Osteoblast (primary cell): ENCODE measurements at regions not wholly inside any gene's neighbourhood (a gene's known extent, or its start where the extent isn't known, plus 50 kb on each side); places are given as distances from the start of the nearest gene placed in this dataset.

Experiments used
- DNase-seq: peaks from one replicate; pipeline ENCODE4 v3.0.0; 2011; ENCODE audit warnings: low spot score, mixed read lengths; ENCODE audit not compliant: insufficient read length; ENCODE audit errors: missing footprints
- H2AFZ ChIP-seq: 2 replicates; pipeline ENCODE4 v1.6.0; 2011; ENCODE audit warnings: mild to moderate bottlenecking, low read length
- H3K27ac ChIP-seq: 2 replicates; pipeline ENCODE4 v1.5.1; 2011; ENCODE audit warnings: mild to moderate bottlenecking, low read depth, low read length, moderate library complexity
- H3K27me3 ChIP-seq: 2 replicates; pipeline ENCODE4 v1.6.0; 2012; ENCODE audit warnings: mild to moderate bottlenecking, control low read depth, inconsistent platforms, low read length, moderate library complexity; ENCODE audit not compliant: insufficient read depth
- H3K36me3 ChIP-seq: 2 replicates; pipeline ENCODE4 v1.5.1; 2011; ENCODE audit warnings: mild to moderate bottlenecking, low read length, control low read depth, moderate library complexity; ENCODE audit not compliant: insufficient read depth
- H3K4me1 ChIP-seq: 2 replicates; pipeline ENCODE4 v1.5.1; 2011; ENCODE audit warnings: mild to moderate bottlenecking, low read length, control low read depth, moderate library complexity; ENCODE audit not compliant: insufficient read depth
- H3K4me2 ChIP-seq: 2 replicates; pipeline ENCODE4 v1.6.0; 2011; ENCODE audit warnings: mild to moderate bottlenecking, low read length; ENCODE audit not compliant: insufficient read depth
- H3K4me3 ChIP-seq: fragments of 200-600 bp; sonication (generic); 3 replicates; pipeline ENCODE4 v1.5.1; 2012; ENCODE audit warnings: mild to moderate bottlenecking, low read length, inconsistent platforms; ENCODE audit not compliant: insufficient read depth
- H3K79me2 ChIP-seq: 2 replicates; pipeline ENCODE4 v1.6.0; 2012; ENCODE audit warnings: mild to moderate bottlenecking, low read length, control low read depth, inconsistent platforms; ENCODE audit not compliant: insufficient read depth
- H3K9me3 ChIP-seq: 2 replicates; pipeline ENCODE4 v1.5.1; 2011; ENCODE audit warnings: low read depth, low read length, control low read depth
- H4K20me1 ChIP-seq: 2 replicates; pipeline ENCODE4 v1.6.0; 2012; ENCODE audit warnings: mild to moderate bottlenecking, low read length, control low read depth; ENCODE audit not compliant: insufficient read depth
- CTCF ChIP-seq: IDR thresholded peaks from 2 replicates; pipeline ENCODE4 v1.5.1; 2011; ENCODE audit warnings: mild to moderate bottlenecking, low read depth, low read length, moderate library complexity; ENCODE audit errors: extremely low read depth

GRCh38 chr20:11654766-11655165, 262.9 kb upstream of the BTBD3 start:
- Histone ChIP-seq H3K27me3 (no peaks in the 10 kb centered on the region), H3K27ac (no peak overlapping the region), H2AFZ (no peak overlapping the region), H3K4me3 (no peak overlapping the region), H3K36me3 (no peaks in the 10 kb centered on the region), H3K79me2 (no peaks in the 10 kb centered on the region), H3K9me3 (no peaks in the 10 kb centered on the region), H3K4me2 (no peak overlapping the region), H4K20me1 (no peaks in the 10 kb centered on the region), H3K4me1 (no peaks in the 10 kb centered on the region)
- no peak for DNase-seq
- TF ChIP-seq CTCF = no peak

- Histone ChIP-seq H3K79me2 (no peaks in the 10 kb centered on the region), H3K27me3 (no peaks in the 10 kb centered on the region), H3K4me3 (no peak overlapping the region), H3K27ac (no peak overlapping the region), H3K4me2 (no peak overlapping the region), H3K4me1 (no peaks in the 10 kb centered on the region), H2AFZ (no peak overlapping the region), H4K20me1 (no peaks in the 10 kb centered on the region), H3K9me3 (no peaks in the 10 kb centered on the region), H3K36me3 (no peaks in the 10 kb centered on the region)
- no peak for DNase-seq
- no peak for TF ChIP-seq CTCF
These were observed 257.0 kb upstream of the BTBD3 start for GRCh38 chr20:11660673-11661072.

- Histone ChIP-seq H3K27ac (no peak overlapping the region), H3K79me2 (no peaks in the 10 kb centered on the region), H3K4me3 (no peak overlapping the region), H3K9me3 (no peaks in the 10 kb centered on the region), H3K27me3 (no peaks in the 10 kb centered on the region), H3K4me1 (no peaks in the 10 kb centered on the region), H3K36me3 (no peaks in the 10 kb centered on the region), H4K20me1 (no peaks in the 10 kb centered on the region), H2AFZ (no peak overlapping the region), H3K4me2 (no peak overlapping the region)
- DNase-seq = no peak
- TF ChIP-seq CTCF = no peak
These were observed 246.6 kb upstream of the BTBD3 start for GRCh38 chr20:11671015-11671511.

GRCh38 chr20:11672959-11673358, 244.7 kb upstream of the BTBD3 start:
- DNase-seq = no peak
- Histone ChIP-seq H3K79me2 (no peaks in the 10 kb centered on the region), H3K9me3 (no peaks in the 10 kb centered on the region), H3K4me1 (no peaks in the 10 kb centered on the region), H3K4me3 (no peak overlapping the region), H3K36me3 (no peaks in the 10 kb centered on the region), H3K4me2 (no peak overlapping the region), H2AFZ (no peak overlapping the region), H3K27me3 (no peaks in the 10 kb centered on the region), H4K20me1 (no peaks in the 10 kb centered on the region), H3K27ac (no peak overlapping the region)
- no peak for TF ChIP-seq CTCF
